ENCODE measurements at regions not wholly inside any gene's neighbourhood (a gene's known extent, or its start where the extent isn't known, plus 50 kb on each side); places are given as distances from the start of the nearest gene placed in this dataset.
A peak's percentile ranks its signal among the peaks of the same experiment; 100 is the strongest.

GRCh38 chr20:23201658-23202057 is 115.5 kb upstream of the CD93 start:
- intact Hi-C loops (cut with DNase I): no loop called here
- 32% methylated on average over 4 of the region's 6 CpGs for WGBS (ENCODE audit: insufficient coverage, low coverage, low lambda C conversion rate, missing lambda C conversion rate)
- no peaks in the 10 kb centered on the region for H3K36me3 ChIP-seq
- TF ChIP-seq, protein P1, sequence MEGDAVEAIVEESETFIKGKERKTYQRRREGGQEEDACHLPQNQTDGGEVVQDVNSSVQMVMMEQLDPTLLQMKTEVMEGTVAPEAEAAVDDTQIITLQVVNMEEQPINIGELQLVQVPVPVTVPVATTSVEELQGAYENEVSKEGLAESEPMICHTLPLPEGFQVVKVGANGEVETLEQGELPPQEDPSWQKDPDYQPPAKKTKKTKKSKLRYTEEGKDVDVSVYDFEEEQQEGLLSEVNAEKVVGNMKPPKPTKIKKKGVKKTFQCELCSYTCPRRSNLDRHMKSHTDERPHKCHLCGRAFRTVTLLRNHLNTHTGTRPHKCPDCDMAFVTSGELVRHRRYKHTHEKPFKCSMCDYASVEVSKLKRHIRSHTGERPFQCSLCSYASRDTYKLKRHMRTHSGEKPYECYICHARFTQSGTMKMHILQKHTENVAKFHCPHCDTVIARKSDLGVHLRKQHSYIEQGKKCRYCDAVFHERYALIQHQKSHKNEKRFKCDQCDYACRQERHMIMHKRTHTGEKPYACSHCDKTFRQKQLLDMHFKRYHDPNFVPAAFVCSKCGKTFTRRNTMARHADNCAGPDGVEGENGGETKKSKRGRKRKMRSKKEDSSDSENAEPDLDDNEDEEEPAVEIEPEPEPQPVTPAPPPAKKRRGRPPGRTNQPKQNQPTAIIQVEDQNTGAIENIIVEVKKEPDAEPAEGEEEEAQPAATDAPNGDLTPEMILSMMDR (IDR thresholded peaks at IDR 0.05): no peak
- no peak for TF ChIP-seq POLR2A (IDR thresholded peaks at IDR 0.05)
- H3K27me3 ChIP-seq: no peaks in the 10 kb centered on the region
- H3K9me3 ChIP-seq: no peaks in the 10 kb centered on the region
- H3K27ac ChIP-seq: no peak overlapping the region
- H3K4me3 ChIP-seq: no peak overlapping the region
- no peaks in the 10 kb centered on the region for H3K4me1 ChIP-seq
- ATAC-seq (peak; percentile 11 to 68 (median 38)), DNase-seq (no peak)

- Histone ChIP-seq H3K4me3 (no peak overlapping the region), H3K9me3 (no peaks in the 10 kb centered on the region), H3K27ac (no peak overlapping the region), H3K27me3 (no peaks in the 10 kb centered on the region), H3K4me1 (no peaks in the 10 kb centered on the region), H3K36me3 (no peaks in the 10 kb centered on the region)
- DNase-seq (no peak), ATAC-seq (peak; percentile 39 to 63 (median 54))
- WGBS (ENCODE audit: insufficient coverage, low coverage, low lambda C conversion rate, missing lambda C conversion rate): 0% methylated on average over 2 of the region's 6 CpGs
- TF ChIP-seq, protein P1 (IDR thresholded peaks at IDR 0.05): peak in 3 of 4 donors; percentile 15 to 36 (median 20)
- no peak for TF ChIP-seq POLR2A (IDR thresholded peaks at IDR 0.05)
- intact Hi-C loops (cut with DNase I): no loop called here
These were observed 114.8 kb upstream of the CD93 start for GRCh38 chr20:23200914-23201313.

DNA sequence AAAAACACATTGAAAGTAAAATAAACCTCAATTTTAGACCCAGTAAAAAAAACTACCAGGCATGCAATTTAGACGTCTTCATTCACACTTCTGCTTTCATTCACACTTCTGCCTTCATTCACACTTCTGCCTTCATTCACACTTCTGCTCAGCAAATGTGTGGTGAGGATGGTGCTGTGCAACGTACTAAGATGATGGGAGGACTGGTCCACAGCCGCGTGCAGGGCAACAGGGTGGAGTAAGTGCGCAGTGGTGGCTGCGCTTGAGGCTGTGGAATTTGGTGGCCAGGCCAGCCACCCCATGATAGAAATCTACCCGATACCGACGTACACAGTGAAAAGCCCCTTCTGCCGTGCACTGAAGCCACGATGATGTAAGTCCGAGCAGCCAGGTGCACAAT is 114.3 kb upstream of the CD93 start:
- H3K27me3 ChIP-seq: no peaks in the 10 kb centered on the region
- no peak for DNase-seq
- no peak for TF ChIP-seq POLR2A (IDR thresholded peaks at IDR 0.05)
- TF ChIP-seq, protein P1 (IDR thresholded peaks at IDR 0.05): no peak
- ATAC-seq: peak; percentile 39 to 61 (median 44)
- no peaks in the 10 kb centered on the region for H3K4me1 ChIP-seq
- no peaks in the 10 kb centered on the region for H3K36me3 ChIP-seq
- H3K27ac ChIP-seq: no peak overlapping the region
- H3K9me3 ChIP-seq: no peaks in the 10 kb centered on the region
- 70% methylated on average over 12 of the region's 12 CpGs for WGBS (ENCODE audit: insufficient coverage, low coverage, low lambda C conversion rate, missing lambda C conversion rate)
- intact Hi-C loops (cut with DNase I): no loop called here
- H3K4me3 ChIP-seq: no peak overlapping the region

DNA sequence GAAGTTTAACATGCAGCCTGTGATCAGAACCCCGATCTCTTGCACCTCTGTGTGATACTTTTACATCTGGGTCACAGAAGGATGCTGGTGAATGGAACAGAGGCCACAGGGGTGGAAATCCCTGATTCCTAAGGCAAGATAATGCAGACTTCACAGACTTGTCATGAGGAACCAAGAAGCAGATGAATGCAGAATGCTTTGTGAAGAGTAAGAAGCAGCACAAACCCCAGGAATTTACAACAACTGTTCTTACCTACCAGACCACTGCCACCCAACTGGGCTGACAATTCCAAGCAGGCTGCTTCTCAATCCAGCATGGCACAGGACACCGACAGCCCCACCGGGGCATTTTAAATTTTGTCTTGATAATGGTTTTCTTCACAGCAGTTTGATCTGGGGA is 113.2 kb upstream of the CD93 start:
- ATAC-seq (no peak), DNase-seq (no peak)
- H3K27ac ChIP-seq: no peak overlapping the region
- no peaks in the 10 kb centered on the region for H3K27me3 ChIP-seq
- WGBS (ENCODE audit: insufficient coverage, low coverage, low lambda C conversion rate, missing lambda C conversion rate): 63% methylated on average over 1 of the region's 3 CpGs
- TF ChIP-seq POLR2A (IDR thresholded peaks at IDR 0.05): no peak
- TF ChIP-seq, protein P1 (IDR thresholded peaks at IDR 0.05): no peak
- H3K36me3 ChIP-seq: no peaks in the 10 kb centered on the region
- no peaks in the 10 kb centered on the region for H3K4me1 ChIP-seq
- H3K4me3 ChIP-seq: no peak overlapping the region
- intact Hi-C loops (cut with DNase I): no loop called here
- H3K9me3 ChIP-seq: no peaks in the 10 kb centered on the region

DNA sequence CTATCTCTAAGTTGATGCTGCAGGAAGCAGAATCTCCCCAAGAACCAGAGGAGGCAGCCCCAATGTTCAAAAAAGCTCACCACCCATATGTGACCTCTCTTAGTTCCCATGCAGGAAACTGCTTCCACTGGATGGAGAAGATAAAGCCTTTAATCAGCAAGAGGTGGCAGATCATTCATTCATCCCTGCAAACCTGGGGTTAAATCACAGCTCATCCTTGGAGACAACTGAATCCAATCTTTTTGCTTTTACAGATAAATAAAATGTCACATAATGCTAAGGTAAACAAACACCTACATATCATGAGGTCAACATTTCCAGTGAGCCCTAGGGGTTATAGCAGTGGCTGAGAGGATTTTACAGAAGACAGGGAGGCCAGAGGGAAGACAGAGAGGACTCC is 112.7 kb upstream of the CD93 start:
- no peak overlapping the region for H3K27ac ChIP-seq
- no peaks in the 10 kb centered on the region for H3K4me1 ChIP-seq
- no peaks in the 10 kb centered on the region for H3K27me3 ChIP-seq
- H3K4me3 ChIP-seq: no peak overlapping the region
- DNase-seq (no peak), ATAC-seq (no peak)
- intact Hi-C loops (cut with DNase I): no loop called here
- H3K9me3 ChIP-seq: no peaks in the 10 kb centered on the region
- no peaks in the 10 kb centered on the region for H3K36me3 ChIP-seq
- no peak for TF ChIP-seq POLR2A (IDR thresholded peaks at IDR 0.05)
- TF ChIP-seq, protein P1 (IDR thresholded peaks at IDR 0.05): no peak

All from right lobe of liver (tissue), 6 donors.